GM10266 (cell line): ENCODE measurements at regions not wholly inside any gene's neighbourhood (a gene's known extent, or its start where the extent isn't known, plus 50 kb on each side); places are given as distances from the start of the nearest gene placed in this dataset.

ENCODE experiments used
- DNase-seq: peaks from one replicate; pipeline ENCODE4 v3.0.0; 2012; ENCODE audit errors: extremely low spot score
- TF ChIP-seq, protein P1 (sequence below): IDR thresholded peaks from 2 replicates; pipeline ENCODE4 v1.5.1; 2012; ENCODE audit warnings: mild to moderate bottlenecking, low read depth; ENCODE audit not compliant: control insufficient read depth, insufficient read depth; ENCODE audit errors: missing control alignments

- no peak for DNase-seq
- TF ChIP-seq, protein P1, sequence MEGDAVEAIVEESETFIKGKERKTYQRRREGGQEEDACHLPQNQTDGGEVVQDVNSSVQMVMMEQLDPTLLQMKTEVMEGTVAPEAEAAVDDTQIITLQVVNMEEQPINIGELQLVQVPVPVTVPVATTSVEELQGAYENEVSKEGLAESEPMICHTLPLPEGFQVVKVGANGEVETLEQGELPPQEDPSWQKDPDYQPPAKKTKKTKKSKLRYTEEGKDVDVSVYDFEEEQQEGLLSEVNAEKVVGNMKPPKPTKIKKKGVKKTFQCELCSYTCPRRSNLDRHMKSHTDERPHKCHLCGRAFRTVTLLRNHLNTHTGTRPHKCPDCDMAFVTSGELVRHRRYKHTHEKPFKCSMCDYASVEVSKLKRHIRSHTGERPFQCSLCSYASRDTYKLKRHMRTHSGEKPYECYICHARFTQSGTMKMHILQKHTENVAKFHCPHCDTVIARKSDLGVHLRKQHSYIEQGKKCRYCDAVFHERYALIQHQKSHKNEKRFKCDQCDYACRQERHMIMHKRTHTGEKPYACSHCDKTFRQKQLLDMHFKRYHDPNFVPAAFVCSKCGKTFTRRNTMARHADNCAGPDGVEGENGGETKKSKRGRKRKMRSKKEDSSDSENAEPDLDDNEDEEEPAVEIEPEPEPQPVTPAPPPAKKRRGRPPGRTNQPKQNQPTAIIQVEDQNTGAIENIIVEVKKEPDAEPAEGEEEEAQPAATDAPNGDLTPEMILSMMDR = no peak
Measured at GRCh38 chr5:123787635-123788034, 275.7 kb downstream of the CSNK1G3 start.

DNA sequence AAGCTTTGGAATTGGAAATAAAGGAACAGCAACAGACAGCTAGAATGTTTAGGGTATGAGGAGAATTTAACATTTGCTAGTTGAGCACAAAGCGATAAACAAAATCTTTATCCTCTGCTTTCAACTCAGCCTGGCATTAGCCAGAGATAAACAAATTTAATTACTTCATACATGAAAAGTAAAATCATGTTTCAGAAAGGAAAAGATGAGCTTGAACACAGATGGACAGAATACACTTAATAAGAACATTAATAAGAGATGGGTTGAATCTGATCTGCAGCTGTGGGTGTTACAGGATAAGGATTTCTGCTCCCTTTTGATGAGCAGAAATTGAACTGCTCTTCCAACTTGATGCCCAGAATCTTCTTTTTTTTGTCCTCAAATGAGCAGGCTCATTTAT, 275.2 kb downstream of the CSNK1G3 start:
- no peak for DNase-seq
- TF ChIP-seq, protein P1 = no peak

DNA sequence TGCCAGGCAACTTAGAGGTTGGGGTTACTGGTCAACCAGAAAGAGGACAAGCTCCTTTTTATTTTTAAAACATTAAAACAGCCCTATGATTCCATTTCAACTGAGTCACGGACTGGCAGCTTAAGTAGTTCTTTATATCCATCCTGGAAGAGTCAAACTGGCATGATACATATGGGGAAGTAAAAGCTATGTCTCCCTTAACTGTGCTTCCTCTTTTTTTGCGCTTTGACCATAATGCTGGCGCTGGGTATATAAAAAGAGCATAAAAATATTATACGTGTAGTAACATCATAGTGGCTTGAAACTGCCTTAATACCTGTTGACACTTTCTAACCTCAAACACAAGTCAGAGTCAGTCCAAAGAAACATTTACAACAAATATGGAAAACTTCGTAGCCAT, 274.4 kb downstream of the CSNK1G3 start:
- DNase-seq = no peak
- TF ChIP-seq, protein P1 = no peak

DNA sequence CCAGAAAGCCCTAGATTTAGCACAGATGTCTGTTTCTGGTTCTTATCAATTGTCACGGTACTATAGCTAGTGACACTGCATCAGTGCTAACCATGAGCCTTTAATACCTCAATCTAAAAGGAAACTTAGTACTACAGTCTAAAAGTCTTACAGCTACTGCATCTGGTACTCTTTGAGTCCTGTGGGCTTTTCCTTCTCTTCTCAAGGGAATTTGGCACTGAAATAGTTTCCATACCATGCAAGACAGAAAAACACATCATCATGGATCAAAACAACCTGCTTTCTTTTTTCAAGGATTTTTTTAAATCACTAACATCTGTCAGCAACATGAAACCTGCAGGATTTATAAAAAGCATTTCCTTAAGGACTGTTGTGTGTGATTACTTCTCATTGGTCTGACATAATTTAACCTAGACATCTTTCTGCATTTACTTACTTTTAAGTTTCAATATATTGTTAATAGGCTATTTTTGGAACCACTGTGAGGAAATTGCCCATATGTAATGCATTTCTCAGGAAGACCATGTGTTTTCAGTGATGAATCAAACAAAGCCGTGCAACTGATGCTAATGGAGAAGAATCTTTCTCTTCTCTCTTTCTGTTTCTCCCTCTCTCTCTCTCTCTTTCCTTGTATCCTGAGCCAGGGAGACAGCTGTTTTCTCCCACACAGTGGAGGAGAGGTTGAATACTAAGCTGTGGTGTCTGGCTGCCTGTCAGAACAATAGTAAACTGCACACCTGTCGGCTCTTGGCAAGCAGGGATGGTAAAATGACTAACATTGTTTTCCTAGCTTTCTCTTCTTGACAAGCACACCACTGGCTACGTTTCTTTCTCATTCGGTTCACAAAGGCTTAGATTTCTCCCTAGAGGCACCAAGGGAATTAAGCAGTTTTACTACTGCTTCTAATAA, 273.4 kb downstream of the CSNK1G3 start:
- no peak for DNase-seq
- TF ChIP-seq, protein P1 = no peak

DNA sequence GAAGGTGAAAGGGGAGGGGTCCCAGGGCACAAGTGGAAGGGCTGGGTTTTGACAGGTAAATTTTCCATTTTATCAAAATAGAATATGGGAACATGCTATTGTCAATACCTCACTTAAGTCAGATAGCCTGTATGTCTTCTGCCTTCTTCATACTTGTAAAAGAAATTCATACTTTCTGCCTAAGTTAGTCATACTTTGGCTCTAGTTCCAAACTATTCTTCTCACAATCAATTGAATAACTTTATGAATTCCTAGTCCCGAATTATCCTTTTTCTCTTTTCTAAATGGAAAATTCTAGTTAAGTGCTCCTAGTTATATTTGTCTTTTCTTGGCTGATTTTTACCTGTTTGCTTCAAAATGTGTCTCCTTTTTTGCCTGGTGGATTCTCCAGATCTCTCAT, 271.4 kb downstream of the CSNK1G3 start:
- TF ChIP-seq, protein P1 = no peak
- DNase-seq = no peak

DNA sequence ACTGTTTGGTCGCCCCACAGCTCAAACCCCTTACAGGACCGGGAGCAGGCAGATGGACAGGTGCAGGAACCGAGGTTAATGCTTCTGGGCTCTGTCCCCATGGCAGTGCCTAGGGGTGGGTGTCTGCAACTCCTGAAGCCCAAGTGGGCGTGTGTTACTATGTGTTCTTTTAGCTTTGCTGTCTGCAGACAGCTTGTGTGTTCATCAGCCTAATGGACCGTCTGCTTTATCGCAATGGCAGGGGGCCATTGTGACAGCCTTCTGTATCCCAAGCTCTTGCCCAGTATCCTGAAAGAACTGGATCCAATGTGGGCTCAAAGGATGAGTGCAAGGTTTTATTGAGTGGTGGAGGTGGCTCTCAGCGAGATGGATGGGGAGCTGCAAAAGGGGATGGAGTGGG, 266.7 kb downstream of the CSNK1G3 start:
- DNase-seq = no peak
- TF ChIP-seq, protein P1 = no peak

DNA sequence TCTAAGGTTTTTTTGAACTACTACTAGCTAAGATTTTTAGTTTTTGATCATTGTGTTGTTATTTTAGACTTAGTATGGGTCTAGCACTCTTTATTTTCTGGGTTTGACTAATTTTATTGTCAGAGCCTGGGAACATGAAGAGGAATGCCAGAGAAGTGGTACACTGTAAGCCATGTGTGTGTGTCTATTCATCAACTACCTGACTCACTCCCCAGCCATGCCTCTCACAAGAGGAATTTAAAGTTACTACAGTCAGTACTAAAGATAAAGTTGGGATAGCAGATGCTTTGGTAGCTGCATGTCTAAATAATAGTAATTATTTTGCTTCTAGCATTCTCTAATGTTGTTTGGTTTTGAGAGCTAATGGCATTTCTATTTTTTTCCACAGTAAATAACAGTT, 264.8 kb downstream of the CSNK1G3 start:
- TF ChIP-seq, protein P1 = no peak
- DNase-seq = no peak
